GM20000 (cell line): ENCODE measurements at regions not wholly inside any gene's neighbourhood (a gene's known extent, or its start where the extent isn't known, plus 50 kb on each side); places are given as distances from the start of the nearest gene placed in this dataset.

Experiments used
- DNase-seq: peaks from one replicate; pipeline ENCODE4 v3.0.0; 2012; ENCODE audit warnings: low spot score
- CTCF ChIP-seq: IDR thresholded peaks from 2 replicates; pipeline ENCODE4 v1.5.1; 2012; ENCODE audit warnings: mild to moderate bottlenecking, control low read depth; ENCODE audit errors: extremely low read depth, missing control alignments

GRCh38 chr2:122261911-122262310 lies 506.5 kb downstream of the TSN start:
- DNase-seq: no peak
- TF ChIP-seq CTCF: no peak

- TF ChIP-seq CTCF: no peak
- no peak for DNase-seq
Measured at GRCh38 chr2:122263746-122264145, 508.3 kb downstream of the TSN start.

- no peak for DNase-seq
- TF ChIP-seq CTCF: no peak
Measured at GRCh38 chr2:122266636-122267035, 511.2 kb downstream of the TSN start.

- TF ChIP-seq CTCF: no peak
- DNase-seq: no peak
Measured at GRCh38 chr2:122267947-122268346, 512.5 kb downstream of the TSN start.

GRCh38 chr2:122273785-122274419 lies 518.5 kb downstream of the TSN start:
- no peak for TF ChIP-seq CTCF
- DNase-seq: no peak

GRCh38 chr2:122277956-122278355 lies 522.5 kb downstream of the TSN start:
- TF ChIP-seq CTCF: no peak
- DNase-seq: no peak

- no peak for TF ChIP-seq CTCF
- no peak for DNase-seq
Measured at GRCh38 chr2:122300758-122301157, 545.3 kb downstream of the TSN start.

- TF ChIP-seq CTCF: no peak
- DNase-seq: no peak
Measured at GRCh38 chr2:122307763-122308162, 552.3 kb downstream of the TSN start.
